Testis (tissue), 2 donors: ENCODE measurements at regions not wholly inside any gene's neighbourhood (a gene's known extent, or its start where the extent isn't known, plus 50 kb on each side); places are given as distances from the start of the nearest gene placed in this dataset.

Source experiments
- POLR2A ChIP-seq: fragments of 450-650 bp; IDR thresholded peaks from one replicate; pipeline ENCODE4 v1.6.1; 2017; ENCODE audit warnings: antibody characterized with exemption, mild to moderate bottlenecking, moderate library complexity
- TF ChIP-seq, protein P1 (sequence below), 3 experiments: fragments of 450-650 bp in 2 of 3; fragments of 200-600 bp in 1 of 3; sonication (generic) in 1 of 3; IDR thresholded peaks; one replicate each; pipeline ENCODE4 v1.5.1; 2016 to 2019; ENCODE audit warnings: antibody characterized with exemption in 3 of 3, mild to moderate bottlenecking in 2 of 3, moderate library complexity in 1 of 3

DNA sequence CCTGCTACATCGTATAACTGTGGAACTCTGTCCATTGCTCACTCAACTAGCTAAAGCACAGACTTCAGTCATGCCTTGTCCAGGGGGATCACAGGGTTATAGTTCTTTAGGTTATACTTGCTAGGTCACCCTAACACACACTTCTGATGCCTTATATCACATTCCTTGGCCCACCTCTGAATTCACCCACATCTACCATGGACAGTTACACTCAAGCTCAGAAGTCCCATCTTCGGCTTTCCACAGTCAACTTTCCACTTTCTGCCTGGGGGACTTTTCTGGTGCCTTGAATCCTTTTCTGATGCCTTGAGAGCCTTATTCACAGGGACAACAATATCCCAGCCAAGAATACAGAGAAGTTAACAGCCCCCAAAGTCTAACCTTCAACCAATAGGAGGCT, 129.2 kb upstream of the MAOA start:
- TF ChIP-seq, protein P1, sequence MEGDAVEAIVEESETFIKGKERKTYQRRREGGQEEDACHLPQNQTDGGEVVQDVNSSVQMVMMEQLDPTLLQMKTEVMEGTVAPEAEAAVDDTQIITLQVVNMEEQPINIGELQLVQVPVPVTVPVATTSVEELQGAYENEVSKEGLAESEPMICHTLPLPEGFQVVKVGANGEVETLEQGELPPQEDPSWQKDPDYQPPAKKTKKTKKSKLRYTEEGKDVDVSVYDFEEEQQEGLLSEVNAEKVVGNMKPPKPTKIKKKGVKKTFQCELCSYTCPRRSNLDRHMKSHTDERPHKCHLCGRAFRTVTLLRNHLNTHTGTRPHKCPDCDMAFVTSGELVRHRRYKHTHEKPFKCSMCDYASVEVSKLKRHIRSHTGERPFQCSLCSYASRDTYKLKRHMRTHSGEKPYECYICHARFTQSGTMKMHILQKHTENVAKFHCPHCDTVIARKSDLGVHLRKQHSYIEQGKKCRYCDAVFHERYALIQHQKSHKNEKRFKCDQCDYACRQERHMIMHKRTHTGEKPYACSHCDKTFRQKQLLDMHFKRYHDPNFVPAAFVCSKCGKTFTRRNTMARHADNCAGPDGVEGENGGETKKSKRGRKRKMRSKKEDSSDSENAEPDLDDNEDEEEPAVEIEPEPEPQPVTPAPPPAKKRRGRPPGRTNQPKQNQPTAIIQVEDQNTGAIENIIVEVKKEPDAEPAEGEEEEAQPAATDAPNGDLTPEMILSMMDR (IDR thresholded peaks at IDR 0.05), result no peak
- TF ChIP-seq POLR2A, result no peak
